ENCODE measurements at regions not wholly inside any gene's neighbourhood (a gene's known extent, or its start where the extent isn't known, plus 50 kb on each side); places are given as distances from the start of the nearest gene placed in this dataset.

GRCh38 chrX:16488959-16489358 is 161.0 kb upstream of the S100G start:
- DNase-seq, result no peak
- no peak for ATAC-seq
- TF ChIP-seq CTCF (IDR thresholded peaks at IDR 0.05) (no peak), POLR2A (IDR thresholded peaks at IDR 0.05) (no peak)
- Histone ChIP-seq H3K27ac (no peak overlapping the region), H3K27me3 (peaks cover 0 to 5% (median 0%) of the 10 kb centered on the region in 9 donors), H3K36me3 (no peaks in the 10 kb centered on the region), H3K4me1 (peaks cover 0 to 22% (median 0%) of the 10 kb centered on the region in 12 donors), H3K9me3 (no peaks in the 10 kb centered on the region), H3K4me3 (no peak overlapping the region)
- intact Hi-C loops (cut with DNase I), result no loop called here
- 73 to 94% (median 87%) methylated on average over 3 of the region's 3 CpGs for WGBS, 4 donors

- Histone ChIP-seq H3K9me3 (no peaks in the 10 kb centered on the region), H3K36me3 (no peaks in the 10 kb centered on the region), H3K4me1 (peaks cover 0 to 9% (median 0%) of the 10 kb centered on the region in 12 donors), H3K4me3 (no peak overlapping the region), H3K27me3 (peaks cover 0 to 5% (median 0%) of the 10 kb centered on the region in 9 donors), H3K27ac (no peak overlapping the region)
- DNase-seq, result no peak
- TF ChIP-seq POLR2A (IDR thresholded peaks at IDR 0.05) (no peak), CTCF (IDR thresholded peaks at IDR 0.05) (no peak)
- no peak for ATAC-seq
- intact Hi-C loops (cut with DNase I), result no loop called here
- WGBS, 4 donors, result 45 to 67% (median 55%) methylated on average over 1 of the region's 1 CpG
Measured at GRCh38 chrX:16491461-16491860, 158.5 kb upstream of the S100G start.

GRCh38 chrX:16496175-16496574 is 153.8 kb upstream of the S100G start:
- intact Hi-C loops (cut with DNase I), result no loop called here
- WGBS, 4 donors, result 79 to 93% (median 90%) methylated on average over 3 of the region's 3 CpGs
- Histone ChIP-seq H3K4me1 (no peaks in the 10 kb centered on the region), H3K9me3 (no peaks in the 10 kb centered on the region), H3K27me3 (no peaks in the 10 kb centered on the region), H3K36me3 (no peaks in the 10 kb centered on the region), H3K27ac (no peak overlapping the region), H3K4me3 (no peak overlapping the region)
- no peak for ATAC-seq
- DNase-seq, result no peak
- no peak for TF ChIP-seq POLR2A (IDR thresholded peaks at IDR 0.05)
- no peak for TF ChIP-seq CTCF (IDR thresholded peaks at IDR 0.05)

GRCh38 chrX:16511796-16512776 is 137.9 kb upstream of the S100G start:
- H3K36me3 ChIP-seq, result no peaks in the 10 kb centered on the region
- no peak for TF ChIP-seq POLR2A (IDR thresholded peaks at IDR 0.05)
- TF ChIP-seq CTCF (IDR thresholded peaks at IDR 0.05), result no peak
- intact Hi-C loops (cut with DNase I), result no loop called here
- DNase-seq (no peak), ATAC-seq (no peak)
- H3K27ac ChIP-seq, result no peak overlapping the region
- H3K4me1 ChIP-seq, result no peaks in the 10 kb centered on the region
- H3K27me3 ChIP-seq, result peaks cover 0 to 11% (median 0%) of the 10 kb centered on the region in 9 donors
- 80 to 90% (median 85%) methylated on average over 11 of the region's 11 CpGs for WGBS, 4 donors
- no peak overlapping the region for H3K4me3 ChIP-seq
- H3K9me3 ChIP-seq, result no peaks in the 10 kb centered on the region

Data from heart left ventricle (tissue), 16 donors.